Stimulated activated CD4-positive, alpha-beta T cell treated with anti-CD3 and anti-CD28 coated beads, Interleukin-15, amount 100 ng/mL, for 24 hours (primary cell): ENCODE measurements at regions not wholly inside any gene's neighbourhood (a gene's known extent, or its start where the extent isn't known, plus 50 kb on each side); places are given as distances from the start of the nearest gene placed in this dataset.

Experiments
- DNase-seq: peaks from one replicate; pipeline ENCODE4 v3.0.0-alpha.2; 2020

- no peak for DNase-seq
These were observed 162.8 kb upstream of the RARB start for GRCh38 chr3:25265284-25265683.

- DNase-seq: no peak
These were observed 161.4 kb upstream of the RARB start for GRCh38 chr3:25266677-25267076.

GRCh38 chr3:25272090-25272489 is 156.0 kb upstream of the RARB start:
- DNase-seq: no peak

GRCh38 chr3:25273582-25274171 is 154.4 kb upstream of the RARB start:
- no peak for DNase-seq

- DNase-seq: no peak
These were observed 150.6 kb upstream of the RARB start for GRCh38 chr3:25277503-25277902.

GRCh38 chr3:25281041-25281731 is 146.9 kb upstream of the RARB start:
- DNase-seq: no peak

GRCh38 chr3:25281732-25282126 is 146.3 kb upstream of the RARB start:
- no peak for DNase-seq

GRCh38 chr3:25283613-25284012 is 144.4 kb upstream of the RARB start:
- no peak for DNase-seq

- no peak for DNase-seq
These were observed 143.8 kb upstream of the RARB start for GRCh38 chr3:25284249-25284648.

GRCh38 chr3:25287291-25287884 is 140.7 kb upstream of the RARB start:
- no peak for DNase-seq

- DNase-seq: no peak
These were observed 139.7 kb upstream of the RARB start for GRCh38 chr3:25288413-25288812.

- no peak for DNase-seq
These were observed 138.9 kb upstream of the RARB start for GRCh38 chr3:25289156-25289555.

- DNase-seq: no peak
These were observed 138.4 kb upstream of the RARB start for GRCh38 chr3:25289663-25290062.

- no peak for DNase-seq
These were observed 136.6 kb upstream of the RARB start for GRCh38 chr3:25291481-25291905.

GRCh38 chr3:25292036-25292435 is 136.0 kb upstream of the RARB start:
- DNase-seq: no peak

- DNase-seq: no peak
These were observed 135.5 kb upstream of the RARB start for GRCh38 chr3:25292595-25292994.

GRCh38 chr3:25293736-25294135 is 134.3 kb upstream of the RARB start:
- no peak for DNase-seq

GRCh38 chr3:25294169-25294805 is 133.8 kb upstream of the RARB start:
- no peak for DNase-seq

GRCh38 chr3:25297667-25298585 is 130.1 kb upstream of the RARB start:
- DNase-seq: no peak

- no peak for DNase-seq
These were observed 127.9 kb upstream of the RARB start for GRCh38 chr3:25300141-25300540.

GRCh38 chr3:25304916-25305315 is 123.1 kb upstream of the RARB start:
- no peak for DNase-seq

GRCh38 chr3:25306066-25306465 is 122.0 kb upstream of the RARB start:
- no peak for DNase-seq

GRCh38 chr3:25306705-25307104 is 121.4 kb upstream of the RARB start:
- DNase-seq: no peak
